Activated naive CD8-positive, alpha-beta T cell treated with anti-CD3 and anti-CD28 coated beads, Interleukin-2, amount 10 ng/mL, durations not matched to agents 7 days and 5 days (primary cell): ENCODE measurements at regions not wholly inside any gene's neighbourhood (a gene's known extent, or its start where the extent isn't known, plus 50 kb on each side); places are given as distances from the start of the nearest gene placed in this dataset.
"Not testable (repeated sequence)": the region's sequence is repeated elsewhere in the genome, so short reads cannot be mapped to it uniquely, and the experiment has no call there.

Experiments
- ATAC-seq: fragments of 150-1000 bp; cut with Tn5 transposase; one replicate; pipeline ENCODE4 v1.10.0; 2021; ENCODE audit warnings: low read depth, moderate library complexity
- POLR2A ChIA-PET: fragments of 350-600 bp; sonication (Branson Sonifier 250); formaldehyde crosslinking; loops from one replicate; lab custom pipeline; 2021; ENCODE audit warnings: antibody characterized with exemption; lab: Charles Lee
- DNase-seq: peaks from one replicate; pipeline ENCODE4 v3.0.0; 2021
- H3K27ac Mint-ChIP-seq: one replicate; pipeline ENCODE4 v1.8.0; 2022; ENCODE audit warnings: mild to moderate bottlenecking, mixed read lengths
- H3K27me3 Mint-ChIP-seq: one replicate; pipeline ENCODE4 v1.8.0; 2022; ENCODE audit warnings: mild to moderate bottlenecking, moderate library complexity, mixed read lengths
- H3K36me3 Mint-ChIP-seq: one replicate; pipeline ENCODE4 v1.8.0; 2021; ENCODE audit warnings: mild to moderate bottlenecking, mixed read lengths
- H3K4me1 Mint-ChIP-seq: one replicate; pipeline ENCODE4 v1.8.0; 2021; ENCODE audit warnings: mixed read lengths
- H3K4me3 Mint-ChIP-seq: one replicate; pipeline ENCODE4 v1.8.0; 2022; ENCODE audit warnings: mild to moderate bottlenecking, moderate library complexity, mixed read lengths
- H3K9me3 Mint-ChIP-seq: one replicate; pipeline ENCODE4 v1.8.0; 2021; ENCODE audit warnings: mixed read lengths

GRCh38 chr9:39809401-39810226, 454.1 kb downstream of the SPATA31A1 start:
- H3K4me1 Mint-ChIP-seq, H3K27me3 Mint-ChIP-seq, H3K9me3 Mint-ChIP-seq, POLR2A ChIA-PET, H3K36me3 Mint-ChIP-seq: not testable (repeated sequence)
- peak overlapping the region; percentile 94 for H3K4me3 Mint-ChIP-seq
- ATAC-seq (peak; percentile 93), DNase-seq (peak; percentile 76)
- H3K27ac Mint-ChIP-seq = peak overlapping the region; percentile 96

- H3K27ac Mint-ChIP-seq, H3K36me3 Mint-ChIP-seq, POLR2A ChIA-PET, DNase-seq, H3K4me3 Mint-ChIP-seq, ATAC-seq, H3K9me3 Mint-ChIP-seq, H3K27me3 Mint-ChIP-seq, H3K4me1 Mint-ChIP-seq: not testable (repeated sequence)
Observed at GRCh38 chr9:39810401-39810800, 454.9 kb downstream of the SPATA31A1 start.

GRCh38 chr9:39811615-39812014, 456.1 kb downstream of the SPATA31A1 start:
- DNase-seq, H3K4me1 Mint-ChIP-seq, H3K36me3 Mint-ChIP-seq, H3K4me3 Mint-ChIP-seq, H3K27ac Mint-ChIP-seq, H3K27me3 Mint-ChIP-seq, ATAC-seq, H3K9me3 Mint-ChIP-seq, POLR2A ChIA-PET: not testable (repeated sequence)

GRCh38 chr9:39828457-39828856, 473.0 kb downstream of the SPATA31A1 start:
- ATAC-seq, H3K36me3 Mint-ChIP-seq, H3K9me3 Mint-ChIP-seq, H3K27me3 Mint-ChIP-seq, H3K4me3 Mint-ChIP-seq, H3K27ac Mint-ChIP-seq, H3K4me1 Mint-ChIP-seq, POLR2A ChIA-PET, DNase-seq: not testable (repeated sequence)
